SH-SY5Y (cell line): ENCODE measurements at regions not wholly inside any gene's neighbourhood (a gene's known extent, or its start where the extent isn't known, plus 50 kb on each side); places are given as distances from the start of the nearest gene placed in this dataset.

ENCODE experiments used
- GATA2 ChIP-seq: IDR thresholded peaks from 2 replicates; pipeline ENCODE4 v1.6.1; 2011; ENCODE audit warnings: mild to moderate bottlenecking, low read depth, low read length
- GATA3 ChIP-seq: IDR thresholded peaks from 2 replicates; pipeline ENCODE4 v1.6.1; 2011; ENCODE audit warnings: low read depth, mild to moderate bottlenecking, low read length, moderate library complexity

GRCh38 chr3:70519913-70520659 is 207.6 kb upstream of the MDFIC2 start:
- TF ChIP-seq GATA2 (no peak), GATA3 (no peak)
